HG03025 (cell line): ENCODE measurements at regions not wholly inside any gene's neighbourhood (a gene's known extent, or its start where the extent isn't known, plus 50 kb on each side); places are given as distances from the start of the nearest gene placed in this dataset.

Experiments used
- ATAC-seq: cut with Tn5 transposase; IDR thresholded peaks from one replicate; pipeline ENCODE4 v1.9.1; 2021; ENCODE audit warnings: mild to moderate bottlenecking, moderate library complexity; ENCODE audit not compliant: unreplicated experiment, low FRiP score

GRCh38 chr6:159100395-159101182 lies 55.8 kb upstream of the TAGAP start:
- ATAC-seq = no peak

- ATAC-seq = no peak
Measured at GRCh38 chr6:159099961-159100360, 55.2 kb upstream of the TAGAP start.

GRCh38 chr6:159099276-159099675 lies 54.5 kb upstream of the TAGAP start:
- ATAC-seq = no peak

- no peak for ATAC-seq
Measured at GRCh38 chr6:159098636-159099106, 53.9 kb upstream of the TAGAP start.

GRCh38 chr6:159097256-159097655 lies 52.5 kb upstream of the TAGAP start:
- no peak for ATAC-seq

GRCh38 chr6:159095616-159096015 lies 50.8 kb upstream of the TAGAP start:
- ATAC-seq = no peak

GRCh38 chr6:159094444-159095252 lies 49.9 kb upstream of the TAGAP start:
- ATAC-seq = no peak
